GM19455 (cell line): ENCODE measurements at regions not wholly inside any gene's neighbourhood (a gene's known extent, or its start where the extent isn't known, plus 50 kb on each side); places are given as distances from the start of the nearest gene placed in this dataset.
A peak's percentile ranks its signal among the peaks of the same experiment; 100 is the strongest.

ENCODE experiments used
- ATAC-seq: cut with Tn5 transposase; IDR thresholded peaks from one replicate; pipeline ENCODE4 v1.9.1; 2021; ENCODE audit not compliant: unreplicated experiment

DNA sequence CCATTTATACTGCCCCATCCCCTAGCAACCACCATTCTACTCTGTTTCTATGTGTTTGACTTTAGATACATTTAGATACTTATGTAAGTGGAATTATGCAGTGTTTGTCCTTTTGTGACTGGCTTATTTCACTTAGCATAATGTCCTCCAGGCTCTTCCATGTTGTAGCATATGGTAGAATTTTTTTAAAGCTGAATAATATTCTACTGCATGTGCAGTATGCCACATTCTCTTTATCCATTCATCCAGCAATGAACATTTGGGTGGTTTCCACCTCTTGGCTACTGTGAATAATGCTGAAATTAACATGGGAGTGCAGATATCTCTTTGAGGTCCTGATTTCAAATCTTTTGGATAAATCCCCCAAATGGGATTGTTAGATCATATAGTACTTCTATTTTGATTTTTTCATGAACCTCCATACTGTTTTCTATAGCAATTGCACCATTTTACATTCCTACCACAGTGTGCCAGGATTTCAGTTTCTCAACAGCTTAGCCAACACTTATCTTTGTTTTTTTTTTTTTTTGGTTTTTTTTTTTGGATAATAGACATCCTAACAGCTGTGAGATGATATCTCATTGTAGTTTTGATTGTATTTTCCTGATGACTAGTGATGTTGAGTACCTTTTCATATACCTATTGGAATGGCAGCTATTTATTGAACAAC, 105.9 kb upstream of the LNX1 start:
- ATAC-seq = no peak

DNA sequence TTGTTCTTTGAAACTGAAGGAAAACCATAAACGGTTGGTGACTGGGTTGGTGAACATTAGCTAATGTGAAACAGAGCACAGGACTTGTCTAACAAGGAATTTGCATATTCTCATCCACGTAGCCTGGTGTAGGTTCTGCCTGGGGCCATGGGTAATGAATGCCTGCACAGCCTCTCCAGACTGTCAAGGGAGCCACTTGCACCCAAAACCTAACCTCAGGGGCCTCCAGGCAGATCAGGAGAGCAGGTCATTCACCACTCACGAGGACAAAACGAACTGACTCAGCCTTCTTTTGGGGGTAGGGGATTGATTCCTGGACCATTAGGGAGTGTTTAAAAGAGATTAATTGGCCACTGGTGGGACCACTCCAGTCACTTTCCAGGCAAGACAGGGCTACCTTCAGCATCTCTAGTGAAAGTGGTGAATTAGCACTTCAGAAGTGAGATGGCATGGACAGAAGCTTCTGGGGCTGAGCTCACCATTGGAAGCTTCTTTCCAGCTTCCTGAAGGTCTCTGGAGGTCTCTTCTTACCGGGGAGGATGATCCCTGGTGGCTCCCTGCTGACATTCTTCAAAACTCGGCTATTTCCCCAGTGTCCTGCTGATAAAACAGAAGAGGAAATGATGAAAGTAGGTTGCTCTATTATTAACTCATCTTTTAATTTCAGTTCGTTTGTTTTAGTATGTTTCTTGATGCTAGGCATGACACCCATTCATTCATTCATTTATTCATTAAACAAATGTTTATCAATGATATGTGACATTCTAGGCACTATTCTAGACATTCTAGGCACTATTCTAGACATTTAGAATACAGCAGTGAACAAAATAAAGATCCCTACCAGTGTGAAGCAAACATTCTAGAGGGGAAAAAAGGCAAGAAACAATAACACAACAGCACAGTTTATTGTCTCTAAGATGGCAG, 104.5 kb upstream of the LNX1 start:
- ATAC-seq = peak; percentile 82

GRCh38 chr4:53694666-53695065, 103.4 kb upstream of the LNX1 start:
- no peak for ATAC-seq

DNA sequence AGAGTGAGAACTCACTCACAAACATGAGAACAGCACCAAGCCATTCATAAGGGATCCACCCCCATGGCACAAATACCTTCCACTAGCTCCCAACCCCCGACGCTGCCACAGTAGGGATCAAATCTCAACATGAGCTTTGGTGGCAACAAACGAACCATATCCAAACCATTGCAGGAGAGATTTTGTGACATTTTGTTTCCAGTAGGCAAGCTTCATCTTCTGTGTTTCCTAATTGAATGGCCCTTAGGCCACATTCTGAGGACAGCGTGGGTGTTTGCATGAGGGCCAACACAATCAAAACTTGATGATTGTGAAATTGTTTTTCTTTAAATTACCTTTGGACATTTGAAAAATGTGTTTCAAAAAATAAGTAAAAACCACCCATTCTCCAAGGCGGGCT, 102.6 kb upstream of the LNX1 start:
- no peak for ATAC-seq

DNA sequence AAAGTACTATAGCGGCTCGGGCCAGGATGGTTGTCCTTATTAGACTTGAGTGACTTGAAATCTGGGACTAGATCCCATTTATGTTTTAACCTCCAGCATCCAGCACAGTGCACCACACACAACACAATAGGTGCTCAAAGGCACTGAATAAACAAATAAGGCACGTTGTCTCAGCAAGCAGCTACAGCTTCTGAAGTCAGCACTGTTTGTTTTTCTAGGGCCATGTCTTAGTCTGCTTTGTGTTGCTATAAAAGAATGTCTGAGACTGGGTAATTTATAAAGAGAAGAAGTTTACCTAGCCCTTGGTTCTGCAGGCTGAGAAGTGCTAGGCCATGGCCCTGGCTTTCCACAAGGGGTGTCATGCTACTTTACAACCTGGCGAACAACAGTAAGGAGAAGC, 102.1 kb upstream of the LNX1 start:
- ATAC-seq = no peak

DNA sequence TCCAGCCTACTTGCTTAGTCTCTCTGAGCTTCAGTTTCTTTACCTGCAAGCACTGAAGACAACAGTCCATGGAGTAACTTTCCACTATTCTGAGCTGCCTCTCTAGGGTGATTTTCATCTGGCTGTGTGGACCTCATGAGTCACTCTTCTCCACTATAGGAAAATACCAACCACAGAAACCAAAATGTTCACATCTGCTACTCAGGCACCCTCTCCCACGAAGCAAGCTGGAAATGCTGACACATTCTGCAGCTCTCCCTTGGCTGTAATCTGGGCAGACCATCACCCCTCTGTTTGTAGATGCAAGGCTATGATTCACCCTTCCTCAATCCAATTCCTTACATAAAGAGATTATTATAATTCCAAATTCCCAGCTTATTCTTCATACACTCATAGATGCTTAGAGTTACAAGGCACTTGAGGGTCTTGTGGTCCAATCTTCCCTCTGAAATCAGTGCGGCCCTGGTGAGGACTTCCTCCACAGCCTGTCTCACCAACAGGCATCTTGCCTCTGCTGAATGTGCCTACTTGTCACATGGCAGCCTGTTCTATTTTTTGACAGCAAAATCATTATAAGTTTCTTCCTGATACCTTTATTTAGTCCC, 97.0 kb upstream of the LNX1 start:
- ATAC-seq = no peak

- ATAC-seq = no peak
These were observed 95.2 kb upstream of the LNX1 start for GRCh38 chr4:53686521-53686920.

GRCh38 chr4:53684136-53685130, 93.1 kb upstream of the LNX1 start:
- ATAC-seq = no peak

- no peak for ATAC-seq
These were observed 91.6 kb upstream of the LNX1 start for GRCh38 chr4:53682908-53683307.

DNA sequence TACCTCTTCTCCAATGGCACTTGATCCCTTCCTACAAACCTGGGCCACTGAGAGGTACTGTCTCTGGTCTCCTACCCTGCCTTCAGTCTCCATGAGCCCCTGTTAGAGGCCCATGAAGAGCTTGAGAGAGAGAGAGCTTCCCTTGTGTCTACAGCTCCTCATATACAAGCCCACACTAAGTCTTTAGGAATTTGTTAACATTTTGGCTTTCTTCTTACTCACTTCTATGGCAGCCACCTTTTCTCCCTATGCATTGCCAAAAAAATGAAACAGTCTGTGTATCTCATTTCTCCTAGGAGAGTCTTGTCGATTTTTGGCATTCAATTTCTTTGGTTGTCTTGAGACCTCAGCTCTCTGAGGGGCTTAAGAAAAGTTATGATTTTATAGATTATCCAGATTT, 90.9 kb upstream of the LNX1 start:
- no peak for ATAC-seq

DNA sequence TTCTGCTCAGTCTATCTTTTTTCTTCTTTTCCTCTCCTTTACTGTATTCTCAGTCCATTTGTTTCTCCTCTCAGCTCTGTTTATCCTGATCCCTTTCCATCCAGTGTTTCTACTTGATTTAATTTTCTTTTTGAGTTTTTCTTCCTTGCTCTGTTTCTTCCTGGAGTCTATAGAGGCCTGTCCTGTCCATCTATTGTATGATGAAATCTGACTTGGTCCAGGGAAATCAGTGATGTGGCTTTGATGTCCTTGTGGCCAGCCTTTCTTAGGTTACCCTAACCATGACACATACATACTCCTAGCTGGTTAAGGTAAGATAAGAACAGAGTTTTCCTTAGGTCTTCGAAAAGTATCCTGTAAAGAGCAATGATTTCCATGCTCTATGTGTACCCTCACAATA, 89.3 kb upstream of the LNX1 start:
- no peak for ATAC-seq

- ATAC-seq = no peak
These were observed 88.9 kb upstream of the LNX1 start for GRCh38 chr4:53680168-53680567.

DNA sequence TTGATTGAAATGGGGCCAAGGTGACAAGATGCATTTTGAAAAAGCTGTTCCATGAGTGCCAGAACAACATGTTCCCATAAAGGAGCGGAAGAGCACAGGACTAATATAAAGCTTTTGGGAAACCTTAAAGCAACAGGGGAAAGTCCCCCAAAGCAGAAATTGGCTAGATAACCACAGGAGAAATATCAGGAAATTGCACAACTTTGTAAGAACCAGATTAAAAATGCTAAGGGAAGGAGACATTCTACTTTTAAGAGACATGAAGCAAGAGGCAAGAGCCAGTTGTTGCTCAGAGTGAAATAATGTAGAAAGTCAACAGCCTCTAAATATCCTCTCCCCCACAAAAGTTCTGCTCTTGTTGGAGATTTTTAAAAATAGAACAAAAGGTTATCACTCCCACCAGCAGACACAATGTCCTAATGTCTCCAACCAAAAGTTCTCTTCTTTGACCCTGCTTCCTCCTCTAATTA, 85.2 kb upstream of the LNX1 start:
- no peak for ATAC-seq

GRCh38 chr4:53674903-53675302, 83.6 kb upstream of the LNX1 start:
- no peak for ATAC-seq

DNA sequence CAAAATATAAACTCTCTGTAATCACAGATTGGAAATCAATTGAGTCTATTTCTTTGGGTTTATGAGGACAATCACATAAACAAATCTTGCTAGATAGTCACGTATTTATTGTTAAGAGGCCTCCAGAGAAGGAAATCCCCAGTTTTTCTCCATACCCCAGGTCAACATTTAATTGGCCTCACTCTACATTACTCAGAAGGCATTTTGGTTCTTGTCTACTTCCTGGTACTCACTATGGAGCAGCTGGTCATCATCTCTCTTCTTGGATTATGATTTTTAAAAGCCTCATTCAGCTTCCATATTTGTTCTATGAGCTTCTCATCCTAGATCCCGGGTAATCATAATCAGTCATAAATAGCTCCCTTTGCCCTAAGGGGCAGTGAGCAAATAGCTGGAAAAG, 81.6 kb upstream of the LNX1 start:
- ATAC-seq = no peak

DNA sequence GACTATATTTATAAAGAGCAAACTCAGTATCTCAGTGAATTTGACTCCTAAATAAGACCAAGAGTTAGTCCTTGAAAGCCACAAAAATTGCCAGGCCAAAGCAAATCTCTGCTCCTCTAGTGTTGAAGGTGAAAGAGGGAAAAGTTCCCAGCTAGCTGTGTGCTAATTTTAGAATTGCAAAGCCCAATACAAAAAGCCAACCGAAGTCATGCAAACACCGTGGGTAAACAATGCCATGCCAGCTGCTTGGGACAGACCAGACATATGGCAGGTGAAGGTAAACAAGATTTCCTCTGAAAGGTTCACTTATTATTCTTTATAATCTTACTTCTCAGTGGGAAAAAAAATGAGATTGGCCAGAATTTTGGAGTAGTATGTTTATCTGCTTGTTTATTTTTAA, 80.5 kb upstream of the LNX1 start:
- ATAC-seq = no peak

- ATAC-seq = no peak
These were observed 68.5 kb upstream of the LNX1 start for GRCh38 chr4:53659737-53660136.

- ATAC-seq = no peak
These were observed 67.8 kb upstream of the LNX1 start for GRCh38 chr4:53659112-53659511.

GRCh38 chr4:53658029-53658428, 66.7 kb upstream of the LNX1 start:
- ATAC-seq = no peak

GRCh38 chr4:53656421-53656981, 65.2 kb upstream of the LNX1 start:
- ATAC-seq = no peak
